Activated CD4-positive, alpha-beta T cell treated with anti-CD3 and anti-CD28 coated beads, Interleukin-2, amount 50 U/mL, for 48 hours (primary cell): ENCODE measurements at regions not wholly inside any gene's neighbourhood (a gene's known extent, or its start where the extent isn't known, plus 50 kb on each side); places are given as distances from the start of the nearest gene placed in this dataset.

ENCODE experiments used
- DNase-seq, 2 experiments: peaks; one replicate each; pipeline ENCODE4 v3.0.0-alpha.2; 2020

DNA sequence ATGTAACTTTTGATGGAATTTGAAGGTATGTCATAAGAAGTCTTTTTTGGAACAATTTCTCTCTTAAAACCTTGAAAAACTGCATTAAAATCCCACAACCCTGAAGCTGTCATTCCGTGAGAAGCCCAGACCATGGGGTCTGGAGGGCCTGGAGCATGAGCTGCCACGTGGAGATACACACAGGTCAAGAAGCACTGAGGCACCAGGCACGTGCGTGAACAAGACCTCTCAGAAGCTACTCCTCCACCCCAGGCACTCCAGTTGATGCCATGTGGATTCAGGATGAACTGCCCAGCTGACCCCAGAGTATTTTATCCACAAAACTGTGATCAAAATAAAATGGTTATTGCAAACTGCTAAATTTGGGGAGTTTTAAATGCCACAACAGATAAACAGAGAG is 227.5 kb upstream of the BRINP1 start:
- DNase-seq, result no peak

DNA sequence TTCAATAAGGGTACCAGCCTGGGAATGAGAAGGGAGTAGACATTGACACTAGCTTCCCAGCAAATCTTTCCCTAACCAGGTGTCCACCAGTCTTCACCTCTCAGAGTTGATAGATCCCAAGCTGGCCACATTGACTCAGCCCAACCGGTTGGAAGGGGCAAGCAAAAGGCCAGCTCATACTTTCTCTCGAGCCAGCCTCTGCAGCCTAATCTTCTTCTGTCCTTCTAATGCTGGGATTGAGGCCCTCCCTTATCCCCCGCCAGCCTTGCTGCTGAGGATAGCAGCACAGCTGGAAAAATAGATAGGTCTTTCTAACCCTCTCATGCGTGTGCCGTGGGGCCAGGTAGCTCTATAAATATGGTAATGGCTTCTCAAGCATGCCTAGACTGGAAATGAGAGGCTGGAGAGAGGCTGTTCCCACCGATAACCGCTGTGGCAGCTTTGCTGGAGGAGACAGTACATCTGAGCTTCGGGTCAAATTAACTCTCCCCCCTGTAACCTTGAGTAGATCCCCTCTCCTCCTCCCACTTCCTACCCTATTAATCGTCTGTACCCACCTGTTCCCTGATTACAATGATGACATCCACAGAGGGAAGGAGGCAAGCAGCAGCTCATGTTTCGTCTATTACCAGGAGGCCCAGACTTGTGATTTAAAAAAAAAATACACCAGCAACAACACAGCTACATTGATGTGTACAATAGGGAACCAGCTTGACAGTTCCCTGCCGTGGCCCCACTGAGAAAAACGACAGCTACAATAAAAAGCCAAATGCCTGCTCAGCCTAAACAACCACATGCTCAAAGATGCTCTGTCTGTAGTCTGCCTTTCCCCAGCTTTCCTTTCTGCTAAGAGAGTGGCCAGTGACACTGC is 219.9 kb upstream of the BRINP1 start:
- DNase-seq, result no peak

GRCh38 chr9:119577881-119578280 is 208.6 kb upstream of the BRINP1 start:
- no peak for DNase-seq

GRCh38 chr9:119559986-119560385 is 190.8 kb upstream of the BRINP1 start:
- no peak for DNase-seq

DNA sequence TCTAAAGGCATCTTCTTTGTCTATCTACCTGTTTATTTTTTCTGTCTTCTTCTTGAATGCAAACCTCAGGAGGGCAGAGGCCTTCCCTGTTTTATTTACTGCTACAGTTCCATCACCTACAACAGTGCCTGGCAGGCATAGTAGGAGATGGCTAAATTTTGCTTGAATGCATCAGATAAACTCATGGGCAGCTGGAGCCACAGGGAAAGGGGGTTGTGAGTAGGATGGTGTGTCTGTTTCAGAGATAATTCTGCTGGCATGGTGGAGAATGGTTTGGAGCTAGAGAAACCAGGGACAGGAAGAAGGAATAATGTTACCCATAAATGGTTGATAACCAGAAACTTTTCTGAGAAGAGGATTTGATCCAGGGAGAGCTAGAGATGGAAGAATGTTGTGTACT is 189.8 kb upstream of the BRINP1 start:
- no peak for DNase-seq

DNA sequence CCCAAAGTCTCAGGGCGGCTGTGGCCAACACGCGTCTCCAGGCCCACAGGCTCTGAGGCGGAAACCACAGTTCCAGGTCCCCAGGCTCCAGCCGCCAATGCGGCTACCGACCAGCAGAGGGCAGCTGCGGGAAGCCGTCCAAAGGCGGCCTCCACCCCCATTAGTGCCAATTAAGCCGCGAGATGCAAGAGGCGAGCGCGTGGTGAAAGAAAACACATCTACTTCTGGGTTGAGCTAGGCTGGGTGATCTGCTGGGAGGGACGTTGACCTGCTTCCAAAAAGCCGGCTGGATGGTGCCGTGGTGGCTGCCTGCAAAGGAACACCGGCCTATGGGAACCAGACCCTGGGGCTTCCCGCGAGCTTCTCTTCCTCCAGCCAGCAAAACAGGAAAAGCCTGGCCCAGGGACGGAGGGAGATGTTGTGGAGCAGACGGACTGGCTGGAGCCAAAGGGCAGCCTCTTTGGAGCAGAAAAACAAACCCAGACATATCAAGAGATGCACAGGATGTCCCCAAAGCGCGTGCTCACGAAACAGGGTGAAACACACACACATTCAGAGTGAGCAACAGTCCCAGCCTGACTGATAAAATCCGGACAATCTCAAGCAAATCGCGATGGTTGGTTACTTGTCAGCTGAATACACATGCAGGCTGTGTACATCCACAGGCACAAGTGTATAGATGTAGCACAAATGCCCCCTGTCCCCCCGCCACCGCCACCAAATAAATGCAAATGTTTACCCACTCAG is 187.1 kb upstream of the BRINP1 start:
- peak; percentile 61 to 66 for DNase-seq

GRCh38 chr9:119544492-119544891 is 175.3 kb upstream of the BRINP1 start:
- DNase-seq, result no peak

DNA sequence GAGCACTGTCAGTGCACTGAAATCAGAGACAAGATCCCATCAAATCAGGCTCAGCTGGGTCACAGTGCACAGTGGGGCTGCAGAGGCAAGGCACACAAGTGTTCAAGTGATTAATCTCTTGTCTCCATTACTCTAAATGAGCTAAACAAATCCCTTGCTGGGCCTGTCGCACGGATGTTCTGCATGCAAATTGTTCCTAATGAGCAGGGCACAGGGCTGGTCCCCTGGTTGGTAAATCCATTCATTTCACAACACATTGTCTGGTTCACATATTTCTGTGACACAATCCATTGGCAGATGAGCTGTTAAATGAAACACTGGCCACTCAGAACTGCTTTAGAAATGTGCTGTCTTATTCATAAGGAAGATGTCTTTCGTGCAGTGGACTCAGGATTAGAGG is 167.9 kb upstream of the BRINP1 start:
- no peak for DNase-seq

DNA sequence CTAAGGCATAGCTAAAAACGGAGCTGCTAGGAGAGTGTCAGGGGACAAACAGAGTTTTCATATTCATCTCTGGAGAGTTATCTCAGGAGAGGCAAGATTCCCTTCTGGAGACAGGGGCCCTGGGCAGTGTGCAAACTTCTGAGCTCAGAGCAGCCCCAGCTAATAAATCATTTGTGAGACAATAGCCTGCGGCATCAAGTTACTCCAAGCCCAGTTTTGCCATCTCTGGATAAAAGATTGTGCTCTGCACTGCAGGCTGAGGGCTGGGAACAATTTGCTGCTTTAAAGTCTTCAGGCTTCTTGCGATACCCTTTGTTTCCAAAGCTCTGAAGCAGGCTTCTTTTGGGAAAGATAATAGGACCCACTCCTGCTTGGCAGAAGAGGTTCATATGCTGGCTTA is 164.3 kb upstream of the BRINP1 start:
- no peak for DNase-seq

GRCh38 chr9:119526698-119527097 is 157.5 kb upstream of the BRINP1 start:
- no peak for DNase-seq

DNA sequence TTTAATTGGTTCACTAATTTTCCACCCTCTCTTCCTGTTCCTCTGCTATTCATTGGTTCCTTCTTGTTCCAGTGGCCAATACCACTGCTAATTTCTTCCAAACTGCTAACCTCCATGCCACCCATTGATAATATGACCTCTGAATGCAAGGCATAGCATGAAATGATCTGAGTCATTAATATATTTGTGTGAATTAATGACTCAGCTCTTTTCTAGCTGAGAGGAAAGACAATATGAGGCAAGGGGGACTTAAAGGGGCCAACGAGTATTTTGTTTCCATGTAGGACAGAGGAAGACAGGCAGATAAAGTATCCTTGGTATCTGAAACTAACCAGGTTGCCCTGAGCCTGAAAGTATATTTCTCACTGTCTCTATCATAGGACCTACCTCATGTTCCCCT is 154.3 kb upstream of the BRINP1 start:
- DNase-seq, result no peak

- no peak for DNase-seq
Observed at GRCh38 chr9:119522381-119522780, 153.1 kb upstream of the BRINP1 start.

GRCh38 chr9:119509291-119509905 is 140.2 kb upstream of the BRINP1 start:
- DNase-seq, result no peak

DNA sequence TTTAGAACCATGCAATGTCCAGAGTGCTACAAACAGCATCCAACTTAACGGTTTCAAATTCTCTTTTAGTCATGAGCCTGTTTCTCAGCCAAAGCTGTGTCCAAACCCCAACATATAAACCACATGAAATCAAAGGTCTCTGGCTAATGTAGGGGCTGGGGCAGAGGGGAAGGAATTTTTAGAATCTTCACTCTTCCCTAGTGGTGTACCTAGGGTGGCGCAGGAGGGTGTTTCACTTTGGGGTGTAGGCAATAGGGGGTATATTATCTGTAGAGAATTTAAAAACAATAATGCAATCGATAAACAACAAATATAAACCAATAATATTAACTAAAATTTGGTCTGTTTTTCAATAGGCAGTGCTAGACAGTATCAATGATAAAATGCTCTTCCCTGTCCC is 132.1 kb upstream of the BRINP1 start:
- DNase-seq, result no peak

DNA sequence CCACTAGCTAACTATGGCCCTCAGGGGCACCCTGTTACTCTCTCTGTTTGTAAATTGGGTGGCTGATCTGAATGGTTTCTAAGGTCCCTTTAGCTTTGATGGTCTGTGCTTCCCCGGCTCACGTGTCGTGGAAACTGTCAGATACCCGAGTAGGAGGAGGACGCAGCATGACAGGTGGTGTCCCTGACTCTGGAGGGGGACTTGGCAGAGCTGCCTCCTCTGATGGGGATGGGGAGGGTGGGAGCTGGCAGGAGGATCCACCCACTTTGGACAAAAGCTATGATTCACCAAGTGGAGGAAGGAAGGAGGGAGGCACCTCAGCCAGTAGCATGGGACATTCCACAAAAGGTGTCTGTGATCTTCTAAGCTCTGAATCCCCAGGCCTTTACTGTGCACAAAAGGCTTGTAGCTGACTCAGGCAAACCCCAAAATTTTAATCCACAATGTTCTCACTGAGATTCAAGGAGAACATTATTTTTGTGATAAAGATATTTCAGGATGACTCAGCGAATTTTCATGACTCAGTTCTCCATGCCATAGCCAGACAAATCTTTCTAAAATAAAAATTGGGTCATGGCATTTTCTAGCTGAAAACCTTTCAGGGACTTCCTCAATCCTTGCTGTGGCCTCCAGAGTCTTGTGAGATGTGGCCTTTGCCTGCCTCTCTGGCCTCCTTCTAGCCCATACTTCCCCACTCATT is 131.0 kb upstream of the BRINP1 start:
- DNase-seq, result no peak

DNA sequence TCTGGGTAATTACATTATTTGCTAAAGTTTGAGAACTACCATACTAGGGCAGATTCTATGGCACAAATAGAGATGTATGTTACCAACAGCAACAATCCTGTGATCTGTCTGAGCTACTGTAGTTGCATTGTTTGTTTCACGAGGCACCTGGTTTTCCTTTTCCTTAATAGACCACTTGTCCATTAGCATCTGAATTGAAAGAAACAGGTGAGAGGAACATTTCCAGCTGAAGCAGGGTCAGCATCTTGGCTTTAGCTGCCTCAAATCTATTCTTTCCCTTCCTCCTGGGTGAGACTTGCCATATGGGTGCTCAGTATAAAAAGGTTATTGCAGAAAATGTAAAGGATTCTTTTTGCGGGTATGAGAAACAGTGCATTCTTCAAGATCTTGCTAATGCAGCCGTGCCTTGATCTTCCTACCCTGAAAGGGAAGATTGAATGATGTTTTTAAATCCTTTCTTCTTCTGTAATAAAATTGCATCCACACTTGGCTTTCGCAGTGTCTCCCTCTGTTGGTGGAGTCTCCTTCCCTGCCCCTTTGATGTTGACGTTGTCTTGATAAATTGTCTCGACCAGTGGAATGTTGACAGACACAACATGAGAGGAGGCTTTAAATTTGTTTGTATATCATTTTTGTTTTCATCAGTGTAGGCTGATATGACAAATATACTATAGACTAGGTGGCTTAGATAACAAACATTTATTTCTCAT is 118.0 kb upstream of the BRINP1 start:
- no peak for DNase-seq

DNA sequence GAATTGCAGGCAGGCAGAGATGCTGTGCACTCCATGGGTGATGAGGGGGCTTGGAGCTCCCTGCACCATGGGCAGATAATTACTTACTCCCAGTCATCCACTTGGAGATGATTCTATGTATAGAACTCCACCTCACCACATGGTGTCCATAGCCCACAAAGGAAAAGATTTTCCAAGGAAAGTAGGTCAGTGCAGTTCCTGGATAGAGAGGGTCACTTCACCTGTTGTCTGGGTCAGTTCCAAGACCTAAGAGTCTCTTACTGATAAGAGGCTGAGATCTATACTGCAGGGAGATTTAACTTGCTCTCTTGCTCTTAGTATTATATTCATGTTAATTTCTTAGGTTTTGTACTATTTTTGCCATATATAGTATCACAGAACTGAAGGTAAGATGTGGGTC is 113.9 kb upstream of the BRINP1 start:
- DNase-seq, result no peak

- DNase-seq, result no peak
Observed at GRCh38 chr9:119477197-119477596, 108.0 kb upstream of the BRINP1 start.

- DNase-seq, result no peak
Observed at GRCh38 chr9:119458068-119458467, 88.8 kb upstream of the BRINP1 start.

DNA sequence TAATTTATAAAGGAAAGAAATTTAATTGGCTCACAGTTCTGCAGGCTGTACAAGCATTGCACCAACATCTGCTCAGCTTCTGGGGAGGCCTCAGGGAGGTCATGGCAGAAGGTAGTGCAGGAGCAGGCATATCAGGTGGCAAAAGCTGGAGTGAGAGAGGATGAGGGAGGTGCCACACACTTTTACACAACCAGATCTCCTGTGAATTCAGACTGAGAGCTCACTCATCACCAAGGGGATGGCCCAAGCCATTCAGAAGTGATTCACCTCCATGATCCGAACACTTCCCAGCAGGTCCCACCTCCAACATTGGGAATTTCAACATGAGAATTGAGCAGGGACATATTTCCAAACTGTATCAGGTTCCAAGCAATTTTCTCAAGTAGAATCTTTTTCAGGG is 84.7 kb upstream of the BRINP1 start:
- DNase-seq, result no peak

GRCh38 chr9:119453490-119453911 is 84.3 kb upstream of the BRINP1 start:
- no peak for DNase-seq

DNA sequence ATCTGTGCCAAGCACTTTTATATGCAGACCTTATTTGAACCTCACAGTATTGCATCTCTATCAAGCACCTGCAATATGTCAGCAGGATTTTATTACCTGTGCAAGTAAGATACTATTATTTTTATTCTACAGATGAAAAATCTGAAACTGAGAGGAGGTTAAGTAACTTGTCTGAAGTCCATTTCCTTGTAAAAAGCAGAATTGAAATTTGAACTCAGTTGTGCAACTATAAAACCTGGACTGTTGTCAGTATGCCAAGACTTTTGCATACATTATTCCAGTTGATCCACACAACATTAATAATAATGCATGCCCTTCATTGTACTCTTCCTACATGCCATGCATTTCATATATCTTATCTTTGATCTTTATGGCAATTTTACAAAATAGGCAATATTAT is 82.2 kb upstream of the BRINP1 start:
- DNase-seq, result no peak

GRCh38 chr9:119443179-119443578 is 73.9 kb upstream of the BRINP1 start:
- no peak for DNase-seq
